ENCODE measurements at regions not wholly inside any gene's neighbourhood (a gene's known extent, or its start where the extent isn't known, plus 50 kb on each side); places are given as distances from the start of the nearest gene placed in this dataset.
A peak's percentile ranks its signal among the peaks of the same experiment; 100 is the strongest.
"Not testable (repeated sequence)": the region's sequence is repeated elsewhere in the genome, so short reads cannot be mapped to it uniquely, and the experiment has no call there.

DNA sequence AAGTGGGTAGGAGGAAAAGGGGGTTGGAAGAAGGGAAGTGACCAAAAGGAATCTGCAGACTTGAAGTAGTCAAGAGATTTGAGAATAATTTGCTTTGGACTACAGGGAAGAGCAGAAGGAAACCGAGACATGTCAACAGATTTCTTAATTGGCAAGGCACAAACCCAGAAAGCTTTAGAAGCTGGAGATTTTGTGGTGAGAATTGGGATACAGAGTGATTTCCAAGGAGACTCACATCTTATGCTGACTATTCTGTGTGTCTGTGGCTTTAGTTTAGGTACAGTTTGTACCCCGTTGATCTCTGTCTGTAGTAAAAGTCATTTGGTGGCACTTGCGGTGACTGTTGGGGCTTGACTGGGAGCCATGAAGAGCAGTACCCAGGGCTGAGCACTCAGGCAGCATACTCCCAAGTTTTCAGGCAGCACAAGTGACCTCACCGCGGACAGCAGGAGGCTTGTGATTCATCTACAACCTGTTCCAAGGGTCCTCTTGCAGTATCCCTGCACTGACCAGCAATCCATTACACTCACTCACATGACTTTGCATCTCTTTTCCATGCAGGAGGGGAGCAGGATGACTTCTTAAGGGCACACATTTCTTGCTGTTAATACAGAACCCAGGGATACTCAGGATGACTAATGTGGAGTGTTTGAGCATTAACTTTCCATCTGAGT lies 97.1 kb upstream of the TNP1 start:
- DNase-seq (ENCODE audit: low read depth, low spot score): no peak

- DNase-seq (ENCODE audit: low read depth, low spot score): no peak
These were observed 91.3 kb upstream of the TNP1 start for GRCh38 chr2:216951171-216951570.

DNA sequence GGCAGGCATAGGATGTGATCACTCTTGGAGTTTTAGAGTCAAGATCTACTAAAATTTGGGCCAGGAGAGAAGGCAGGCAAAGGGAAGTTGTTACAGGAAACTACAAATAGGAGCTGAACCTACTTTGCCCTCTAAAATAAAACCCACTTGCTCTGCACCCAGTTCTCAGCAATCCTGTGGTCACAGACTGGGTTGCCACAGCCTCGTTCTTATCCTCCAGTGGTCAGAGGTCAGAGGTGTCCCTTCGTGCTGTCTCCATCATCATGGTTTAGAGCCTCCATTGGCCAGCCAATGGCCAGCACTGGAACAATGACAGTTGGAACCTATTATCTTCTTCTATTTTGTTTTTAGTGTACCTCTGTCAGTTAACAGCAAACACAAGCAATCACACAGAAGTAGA lies 90.7 kb upstream of the TNP1 start:
- DNase-seq (ENCODE audit: low read depth, low spot score): no peak

GRCh38 chr2:216949700-216950413 lies 90.0 kb upstream of the TNP1 start:
- peak; percentile 41 for DNase-seq (ENCODE audit: low read depth, low spot score)

DNA sequence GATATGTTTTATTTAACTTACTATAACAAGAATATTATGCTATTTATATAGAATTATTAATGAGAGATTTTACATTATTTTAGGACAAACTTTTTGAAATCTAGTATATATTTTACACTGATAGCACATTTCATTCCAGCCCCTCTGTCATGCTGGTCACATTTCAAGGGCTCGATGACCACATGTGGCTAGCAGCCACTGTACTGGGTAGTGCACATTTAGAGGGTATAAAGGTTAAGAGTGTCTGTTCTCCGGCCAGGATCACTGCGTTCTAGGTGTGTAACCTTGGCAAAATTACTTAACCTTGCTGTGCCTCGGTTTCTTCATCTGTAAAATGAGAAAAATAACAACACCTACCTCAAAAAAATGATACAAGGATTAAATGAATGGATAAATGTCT lies 87.2 kb upstream of the TNP1 start:
- no peak for DNase-seq (ENCODE audit: low read depth, low spot score)

- DNase-seq (ENCODE audit: low read depth, low spot score): no peak
These were observed 84.9 kb upstream of the TNP1 start for GRCh38 chr2:216944733-216945132.

GRCh38 chr2:216943109-216943508 lies 83.2 kb upstream of the TNP1 start:
- DNase-seq (ENCODE audit: low read depth, low spot score): no peak

- DNase-seq (ENCODE audit: low read depth, low spot score): no peak
These were observed 82.6 kb upstream of the TNP1 start for GRCh38 chr2:216942465-216942864.

GRCh38 chr2:216942016-216942415 lies 82.2 kb upstream of the TNP1 start:
- no peak for DNase-seq (ENCODE audit: low read depth, low spot score)

DNA sequence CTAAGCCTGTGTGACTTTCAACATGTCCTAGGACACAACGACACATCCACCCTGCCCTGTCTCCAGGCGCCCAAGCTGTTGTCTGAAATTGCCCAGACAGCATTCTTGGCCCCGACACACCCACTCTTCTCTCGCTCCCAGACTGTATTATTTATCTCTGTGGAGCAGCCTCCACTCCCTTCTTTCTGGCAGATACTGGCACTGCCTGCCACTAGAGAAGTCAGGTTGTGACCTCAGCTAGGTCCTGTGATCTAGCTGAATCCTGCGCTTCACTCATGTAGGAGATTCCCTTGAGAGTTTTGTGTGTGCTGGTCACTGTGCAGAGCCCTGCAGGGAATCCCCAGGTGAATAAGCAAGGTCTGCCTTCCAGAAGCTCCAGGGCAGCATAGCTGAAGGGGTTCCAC lies 77.1 kb upstream of the TNP1 start:
- no peak for DNase-seq (ENCODE audit: low read depth, low spot score)

- DNase-seq (ENCODE audit: low read depth, low spot score): no peak
These were observed 74.8 kb upstream of the TNP1 start for GRCh38 chr2:216934623-216935022.

DNA sequence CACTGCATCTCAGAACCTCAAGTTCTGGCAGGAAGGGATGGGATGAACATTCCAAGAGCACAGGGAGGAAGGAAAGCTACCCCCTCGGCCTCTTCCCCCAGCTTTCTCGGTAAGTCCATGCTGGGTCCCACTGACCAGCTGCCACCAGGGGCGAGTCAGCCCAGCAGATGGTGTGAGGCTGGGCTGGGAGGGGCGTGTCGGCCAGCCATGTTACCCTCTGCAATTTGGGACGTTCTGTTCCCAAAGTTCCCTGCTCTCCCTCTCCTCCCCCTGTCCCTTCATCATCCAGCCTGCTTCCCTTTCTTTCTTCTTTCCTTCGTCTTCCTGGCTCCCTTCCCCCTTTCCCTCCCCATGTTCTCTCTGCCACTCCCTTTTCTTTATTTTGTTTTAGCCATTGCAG lies 74.3 kb upstream of the TNP1 start:
- no peak for DNase-seq (ENCODE audit: low read depth, low spot score)

GRCh38 chr2:216932863-216933548 lies 73.1 kb upstream of the TNP1 start:
- no peak for DNase-seq (ENCODE audit: low read depth, low spot score)

- DNase-seq (ENCODE audit: low read depth, low spot score): no peak
These were observed 72.4 kb upstream of the TNP1 start for GRCh38 chr2:216932113-216932862.

DNA sequence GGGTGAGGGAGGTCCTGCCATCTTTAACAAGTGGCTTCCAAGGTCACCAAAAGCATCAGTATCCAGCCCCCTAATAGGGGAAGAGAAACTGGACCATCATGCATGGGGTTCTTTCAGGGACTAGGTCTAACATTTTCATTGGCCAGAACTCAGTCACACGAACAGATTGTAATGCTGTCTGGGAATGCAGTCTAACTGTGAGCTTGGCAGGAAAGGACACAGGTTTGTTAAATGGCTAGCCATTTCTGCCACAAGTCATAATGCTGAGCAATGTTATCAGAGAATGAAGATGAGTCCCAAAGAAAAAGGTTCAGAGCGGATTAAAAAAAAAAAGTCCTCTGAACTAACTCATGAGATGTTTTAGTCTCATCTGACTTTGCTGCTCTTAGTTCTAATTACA lies 70.9 kb upstream of the TNP1 start:
- no peak for DNase-seq (ENCODE audit: low read depth, low spot score)

- DNase-seq (ENCODE audit: low read depth, low spot score): not testable (repeated sequence)
These were observed 69.5 kb upstream of the TNP1 start for GRCh38 chr2:216929338-216929737.

DNA sequence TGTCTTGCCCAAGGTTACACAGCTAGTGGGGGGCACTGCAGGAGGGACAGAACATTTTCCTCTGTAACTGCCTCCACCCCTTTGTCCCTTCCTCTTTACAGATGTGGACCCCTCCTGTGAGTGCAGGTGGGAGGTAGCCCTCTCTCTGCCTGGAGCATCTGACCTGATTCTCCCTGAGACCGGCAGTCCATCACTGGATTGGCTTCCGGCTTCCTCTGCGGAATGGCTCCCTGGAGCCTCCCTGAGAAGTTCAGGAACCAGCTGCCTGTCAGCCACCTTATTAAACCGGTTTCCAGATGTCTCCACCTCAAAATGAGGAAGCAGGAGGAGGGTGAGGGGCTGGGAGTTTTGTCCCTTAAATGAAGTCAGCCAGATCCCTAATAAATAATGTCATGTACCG lies 67.3 kb upstream of the TNP1 start:
- no peak for DNase-seq (ENCODE audit: low read depth, low spot score)

GRCh38 chr2:216925636-216926366 lies 65.9 kb upstream of the TNP1 start:
- DNase-seq (ENCODE audit: low read depth, low spot score): no peak

GRCh38 chr2:216925006-216925405 lies 65.1 kb upstream of the TNP1 start:
- no peak for DNase-seq (ENCODE audit: low read depth, low spot score)

GRCh38 chr2:216923706-216924105 lies 63.8 kb upstream of the TNP1 start:
- no peak for DNase-seq (ENCODE audit: low read depth, low spot score)

DNA sequence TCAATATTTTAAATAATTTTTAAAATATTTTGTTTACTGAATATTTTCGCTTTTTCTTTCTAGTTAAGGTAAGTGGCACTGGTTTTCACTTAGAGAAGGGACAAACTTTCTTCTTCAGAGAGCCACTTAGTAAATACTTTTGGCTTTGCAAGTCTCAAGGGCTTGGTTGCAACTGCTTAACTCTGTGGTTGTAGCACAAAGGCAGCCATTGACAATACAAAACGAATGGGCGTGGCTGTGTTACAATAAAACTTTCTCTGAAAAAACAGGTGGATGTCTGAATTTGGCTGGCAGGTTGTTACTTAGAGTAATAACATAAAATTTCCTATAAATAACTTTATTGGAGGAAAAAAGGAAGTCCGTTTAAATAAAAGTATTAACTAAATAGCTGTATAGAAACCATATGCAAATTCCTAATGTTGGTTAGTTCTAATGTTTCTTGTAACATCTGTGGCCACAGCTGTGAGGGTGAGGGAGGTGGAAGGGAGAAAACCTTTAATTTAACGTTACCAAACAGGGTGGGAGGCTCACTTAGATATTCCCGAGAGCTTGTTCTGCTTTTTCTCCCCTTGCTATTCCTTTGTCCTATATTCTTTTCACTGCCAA lies 62.4 kb upstream of the TNP1 start:
- no peak for DNase-seq (ENCODE audit: low read depth, low spot score)
